ENCODE measurements at regions not wholly inside any gene's neighbourhood (a gene's known extent, or its start where the extent isn't known, plus 50 kb on each side); places are given as distances from the start of the nearest gene placed in this dataset.
A peak's percentile ranks its signal among the peaks of the same experiment; 100 is the strongest.
"Not testable (repeated sequence)": the region's sequence is repeated elsewhere in the genome, so short reads cannot be mapped to it uniquely, and the experiment has no call there.

- not testable (repeated sequence) for H3K27ac ChIP-seq (ENCODE audit: low read depth); H3K36me3 ChIP-seq (ENCODE audit: insufficient read depth); H3K4me1 ChIP-seq (ENCODE audit: insufficient read depth); DNase-seq (ENCODE audit: extremely low spot score); H3K4me3 ChIP-seq (ENCODE audit: low read depth, low read length)
- WGBS: 82% methylated on average over 3 of the region's 3 CpGs
These were observed 54.8 kb upstream of the ZNF30 start for GRCh38 chr19:34871911-34872310.

- H3K27ac ChIP-seq (ENCODE audit: low read depth): no peak overlapping the region
- H3K4me1 ChIP-seq (ENCODE audit: insufficient read depth): no peaks in the 10 kb centered on the region
- no peak overlapping the region for H3K4me3 ChIP-seq (ENCODE audit: low read depth, low read length)
- 89% methylated on average over 4 of the region's 4 CpGs for WGBS
- H3K36me3 ChIP-seq (ENCODE audit: insufficient read depth): no peaks in the 10 kb centered on the region
- no peak for DNase-seq (ENCODE audit: extremely low spot score)
These were observed 59.1 kb upstream of the ZNF30 start for GRCh38 chr19:34867631-34868030.

GRCh38 chr19:34865225-34865624 lies 61.5 kb upstream of the ZNF30 start:
- not testable (repeated sequence) for H3K27ac ChIP-seq (ENCODE audit: low read depth); H3K36me3 ChIP-seq (ENCODE audit: insufficient read depth); H3K4me1 ChIP-seq (ENCODE audit: insufficient read depth); DNase-seq (ENCODE audit: extremely low spot score); H3K4me3 ChIP-seq (ENCODE audit: low read depth, low read length)
- 89% methylated on average over 2 of the region's 2 CpGs for WGBS

GRCh38 chr19:34859823-34860736 lies 66.6 kb upstream of the ZNF30 start:
- WGBS: 10% methylated on average over 29 of the region's 34 CpGs
- peak overlapping the region; percentile 22 for H3K4me3 ChIP-seq (ENCODE audit: low read depth, low read length)
- DNase-seq (ENCODE audit: extremely low spot score); H3K36me3 ChIP-seq (ENCODE audit: insufficient read depth); H3K4me1 ChIP-seq (ENCODE audit: insufficient read depth); H3K27ac ChIP-seq (ENCODE audit: low read depth): not testable (repeated sequence)

- not testable (repeated sequence) for H3K4me3 ChIP-seq (ENCODE audit: low read depth, low read length); DNase-seq (ENCODE audit: extremely low spot score); H3K36me3 ChIP-seq (ENCODE audit: insufficient read depth); H3K4me1 ChIP-seq (ENCODE audit: insufficient read depth); H3K27ac ChIP-seq (ENCODE audit: low read depth)
- 92% methylated on average over 2 of the region's 2 CpGs for WGBS
These were observed 67.4 kb upstream of the ZNF30 start for GRCh38 chr19:34859325-34859724.

- H3K4me1 ChIP-seq (ENCODE audit: insufficient read depth): no peaks in the 10 kb centered on the region
- no peak overlapping the region for H3K4me3 ChIP-seq (ENCODE audit: low read depth, low read length)
- no peak overlapping the region for H3K27ac ChIP-seq (ENCODE audit: low read depth)
- DNase-seq (ENCODE audit: extremely low spot score): no peak
- no peaks in the 10 kb centered on the region for H3K36me3 ChIP-seq (ENCODE audit: insufficient read depth)
These were observed 70.7 kb upstream of the ZNF30 start for GRCh38 chr19:34856052-34856451.

GRCh38 chr19:34853369-34853768 lies 73.3 kb upstream of the ZNF30 start:
- no peaks in the 10 kb centered on the region for H3K36me3 ChIP-seq (ENCODE audit: insufficient read depth)
- DNase-seq (ENCODE audit: extremely low spot score): no peak
- no peak overlapping the region for H3K4me3 ChIP-seq (ENCODE audit: low read depth, low read length)
- H3K27ac ChIP-seq (ENCODE audit: low read depth): no peak overlapping the region
- no peaks in the 10 kb centered on the region for H3K4me1 ChIP-seq (ENCODE audit: insufficient read depth)
- 85% methylated on average over 3 of the region's 3 CpGs for WGBS

- no peak for DNase-seq (ENCODE audit: extremely low spot score)
- WGBS: 40% methylated on average over 5 of the region's 5 CpGs
- Histone ChIP-seq H3K4me3 (ENCODE audit: low read depth, low read length) (no peak overlapping the region), H3K27ac (ENCODE audit: low read depth) (no peak overlapping the region), H3K36me3 (ENCODE audit: insufficient read depth) (no peaks in the 10 kb centered on the region), H3K4me1 (ENCODE audit: insufficient read depth) (no peaks in the 10 kb centered on the region)
These were observed 74.0 kb upstream of the ZNF30 start for GRCh38 chr19:34852669-34853068.

- Histone ChIP-seq H3K4me1 (ENCODE audit: insufficient read depth) (no peaks in the 10 kb centered on the region), H3K27ac (ENCODE audit: low read depth) (no peak overlapping the region), H3K36me3 (ENCODE audit: insufficient read depth) (no peaks in the 10 kb centered on the region), H3K4me3 (ENCODE audit: low read depth, low read length) (no peak overlapping the region)
- 84% methylated on average over 11 of the region's 11 CpGs for WGBS
- no peak for DNase-seq (ENCODE audit: extremely low spot score)
These were observed 75.4 kb upstream of the ZNF30 start for GRCh38 chr19:34851277-34851804.

- Histone ChIP-seq H3K27ac (ENCODE audit: low read depth) (no peak overlapping the region), H3K4me3 (ENCODE audit: low read depth, low read length) (no peak overlapping the region), H3K4me1 (ENCODE audit: insufficient read depth) (no peaks in the 10 kb centered on the region), H3K36me3 (ENCODE audit: insufficient read depth) (no peaks in the 10 kb centered on the region)
- 85% methylated on average over 6 of the region's 6 CpGs for WGBS
- DNase-seq (ENCODE audit: extremely low spot score): no peak
These were observed 74.4 kb upstream of the ZNF599 start for GRCh38 chr19:34847393-34847792.

GRCh38 chr19:34844277-34844676 lies 71.3 kb upstream of the ZNF599 start:
- H3K4me3 ChIP-seq (ENCODE audit: low read depth, low read length): no peak overlapping the region
- H3K27ac ChIP-seq (ENCODE audit: low read depth): no peak overlapping the region
- no peaks in the 10 kb centered on the region for H3K4me1 ChIP-seq (ENCODE audit: insufficient read depth)
- no peaks in the 10 kb centered on the region for H3K36me3 ChIP-seq (ENCODE audit: insufficient read depth)
- WGBS: 78% methylated on average over 5 of the region's 5 CpGs
- DNase-seq (ENCODE audit: extremely low spot score): no peak

GRCh38 chr19:34841780-34842179 lies 68.8 kb upstream of the ZNF599 start:
- Histone ChIP-seq H3K4me1 (ENCODE audit: insufficient read depth) (no peaks in the 10 kb centered on the region), H3K27ac (ENCODE audit: low read depth) (no peak overlapping the region), H3K36me3 (ENCODE audit: insufficient read depth) (no peaks in the 10 kb centered on the region), H3K4me3 (ENCODE audit: low read depth, low read length) (no peak overlapping the region)
- DNase-seq (ENCODE audit: extremely low spot score): no peak
- 70% methylated on average over 10 of the region's 10 CpGs for WGBS

- DNase-seq (ENCODE audit: extremely low spot score): no peak
- Histone ChIP-seq H3K4me1 (ENCODE audit: insufficient read depth) (no peaks in the 10 kb centered on the region), H3K27ac (ENCODE audit: low read depth) (no peak overlapping the region), H3K36me3 (ENCODE audit: insufficient read depth) (no peaks in the 10 kb centered on the region), H3K4me3 (ENCODE audit: low read depth, low read length) (no peak overlapping the region)
- 12% methylated on average over 43 of the region's 43 CpGs for WGBS
These were observed 65.9 kb upstream of the ZNF599 start for GRCh38 chr19:34838753-34839431.

GRCh38 chr19:34838248-34838647 lies 65.2 kb upstream of the ZNF599 start:
- whole genome bisulfite sequencing: 46% methylated on average over 6 of the region's 6 CpGs

More at GRCh38 chr19:34838248-34838647, 65.2 kb upstream of the ZNF599 start:
- no peak overlapping the region for H3K27ac ChIP-seq (ENCODE audit: low read depth)
- no peaks in the 10 kb centered on the region for H3K36me3 ChIP-seq (ENCODE audit: insufficient read depth)
- H3K4me1 ChIP-seq (ENCODE audit: insufficient read depth): no peaks in the 10 kb centered on the region
- no peak overlapping the region for H3K4me3 ChIP-seq (ENCODE audit: low read depth, low read length)
- DNase-seq (ENCODE audit: extremely low spot score): no peak
